Astrocyte (in vitro differentiated cells and primary cell): ENCODE measurements at regions not wholly inside any gene's neighbourhood (a gene's known extent, or its start where the extent isn't known, plus 50 kb on each side); places are given as distances from the start of the nearest gene placed in this dataset.

Experiments
- EZH2 ChIP-seq: IDR thresholded peaks from 2 replicates; pipeline ENCODE4 v1.6.1; 2012; ENCODE audit warnings: mild to moderate bottlenecking, low read length, inconsistent platforms; ENCODE audit not compliant: insufficient read depth
- TF ChIP-seq, protein P1 (sequence below): IDR thresholded peaks from 2 replicates; pipeline ENCODE4 v1.5.1; 2011; ENCODE audit warnings: low read depth, mild to moderate bottlenecking, inconsistent platforms, low read length, moderate library complexity; ENCODE audit not compliant: insufficient read depth

DNA sequence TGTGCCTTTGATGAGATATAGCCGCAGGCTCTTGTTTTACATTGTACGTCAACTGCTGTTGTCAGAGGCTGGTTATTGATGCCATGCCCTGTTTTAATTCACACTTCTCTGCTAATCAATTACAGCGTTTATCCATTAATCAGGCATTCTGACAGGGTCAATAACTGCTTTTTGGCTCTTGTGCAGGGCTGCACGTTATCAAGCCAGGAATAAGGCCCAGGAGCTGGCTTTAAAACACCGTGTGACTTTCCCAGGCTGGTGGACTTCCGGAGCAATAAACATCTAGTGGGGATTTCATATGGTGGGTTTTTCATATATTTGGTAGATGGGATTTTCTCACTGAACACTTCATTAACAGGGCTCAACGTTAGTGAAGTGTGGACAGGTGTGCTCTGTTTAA, 221.7 kb downstream of the TM9SF2 start:
- no peak for TF ChIP-seq EZH2
- TF ChIP-seq, protein P1, sequence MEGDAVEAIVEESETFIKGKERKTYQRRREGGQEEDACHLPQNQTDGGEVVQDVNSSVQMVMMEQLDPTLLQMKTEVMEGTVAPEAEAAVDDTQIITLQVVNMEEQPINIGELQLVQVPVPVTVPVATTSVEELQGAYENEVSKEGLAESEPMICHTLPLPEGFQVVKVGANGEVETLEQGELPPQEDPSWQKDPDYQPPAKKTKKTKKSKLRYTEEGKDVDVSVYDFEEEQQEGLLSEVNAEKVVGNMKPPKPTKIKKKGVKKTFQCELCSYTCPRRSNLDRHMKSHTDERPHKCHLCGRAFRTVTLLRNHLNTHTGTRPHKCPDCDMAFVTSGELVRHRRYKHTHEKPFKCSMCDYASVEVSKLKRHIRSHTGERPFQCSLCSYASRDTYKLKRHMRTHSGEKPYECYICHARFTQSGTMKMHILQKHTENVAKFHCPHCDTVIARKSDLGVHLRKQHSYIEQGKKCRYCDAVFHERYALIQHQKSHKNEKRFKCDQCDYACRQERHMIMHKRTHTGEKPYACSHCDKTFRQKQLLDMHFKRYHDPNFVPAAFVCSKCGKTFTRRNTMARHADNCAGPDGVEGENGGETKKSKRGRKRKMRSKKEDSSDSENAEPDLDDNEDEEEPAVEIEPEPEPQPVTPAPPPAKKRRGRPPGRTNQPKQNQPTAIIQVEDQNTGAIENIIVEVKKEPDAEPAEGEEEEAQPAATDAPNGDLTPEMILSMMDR: no peak
